WERI-Rb-1 (cell line): ENCODE measurements at regions not wholly inside any gene's neighbourhood (a gene's known extent, or its start where the extent isn't known, plus 50 kb on each side); places are given as distances from the start of the nearest gene placed in this dataset.

ENCODE experiments used
- DNase-seq: peaks from one replicate; pipeline ENCODE4 v3.0.0-alpha.2; 2020
- H3K27ac ChIP-seq: fragments of 250-450 bp; sonication (Bioruptor Pico); 2 replicates; pipeline ENCODE4 v1.5.1; 2020; ENCODE audit warnings: mild to moderate bottlenecking, moderate library complexity
- H3K27me3 ChIP-seq: fragments of 250-450 bp; sonication (Bioruptor Pico); 2 replicates; pipeline ENCODE4 v1.5.1; 2021; ENCODE audit warnings: mild to moderate bottlenecking, low read depth, moderate library complexity; ENCODE audit not compliant: insufficient read depth, severe bottlenecking
- H3K36me3 ChIP-seq: fragments of 250-450 bp; sonication (Bioruptor Pico); 2 replicates; pipeline ENCODE4 v1.5.1; 2020; ENCODE audit warnings: mild to moderate bottlenecking, moderate library complexity
- H3K4me3 ChIP-seq: 2 replicates; pipeline ENCODE4 v1.5.1; 2011; ENCODE audit warnings: low read depth, mild to moderate bottlenecking, control low read depth, low read length
- H3K9me3 ChIP-seq: fragments of 250-450 bp; sonication (Bioruptor Pico); 2 replicates; pipeline ENCODE4 v1.5.1; 2021; ENCODE audit warnings: mild to moderate bottlenecking, moderate library complexity; ENCODE audit not compliant: severe bottlenecking
- TF ChIP-seq, protein P1 (sequence below): IDR thresholded peaks from 2 replicates; pipeline ENCODE4 v1.5.1; 2011; ENCODE audit warnings: low read depth, mild to moderate bottlenecking, control low read depth, inconsistent platforms, low read length

GRCh38 chr16:85436636-85437165 is 176.4 kb upstream of the GSE1 start:
- Histone ChIP-seq H3K9me3 (no peaks in the 10 kb centered on the region), H3K36me3 (no peaks in the 10 kb centered on the region), H3K27me3 (no peaks in the 10 kb centered on the region), H3K4me3 (peak overlapping the region; percentile 25; the same call in 1 of the 2 replicates), H3K27ac (peak overlapping the region; percentile 97)
- TF ChIP-seq, protein P1, sequence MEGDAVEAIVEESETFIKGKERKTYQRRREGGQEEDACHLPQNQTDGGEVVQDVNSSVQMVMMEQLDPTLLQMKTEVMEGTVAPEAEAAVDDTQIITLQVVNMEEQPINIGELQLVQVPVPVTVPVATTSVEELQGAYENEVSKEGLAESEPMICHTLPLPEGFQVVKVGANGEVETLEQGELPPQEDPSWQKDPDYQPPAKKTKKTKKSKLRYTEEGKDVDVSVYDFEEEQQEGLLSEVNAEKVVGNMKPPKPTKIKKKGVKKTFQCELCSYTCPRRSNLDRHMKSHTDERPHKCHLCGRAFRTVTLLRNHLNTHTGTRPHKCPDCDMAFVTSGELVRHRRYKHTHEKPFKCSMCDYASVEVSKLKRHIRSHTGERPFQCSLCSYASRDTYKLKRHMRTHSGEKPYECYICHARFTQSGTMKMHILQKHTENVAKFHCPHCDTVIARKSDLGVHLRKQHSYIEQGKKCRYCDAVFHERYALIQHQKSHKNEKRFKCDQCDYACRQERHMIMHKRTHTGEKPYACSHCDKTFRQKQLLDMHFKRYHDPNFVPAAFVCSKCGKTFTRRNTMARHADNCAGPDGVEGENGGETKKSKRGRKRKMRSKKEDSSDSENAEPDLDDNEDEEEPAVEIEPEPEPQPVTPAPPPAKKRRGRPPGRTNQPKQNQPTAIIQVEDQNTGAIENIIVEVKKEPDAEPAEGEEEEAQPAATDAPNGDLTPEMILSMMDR: no peak
- DNase-seq: peak; percentile 94

DNA sequence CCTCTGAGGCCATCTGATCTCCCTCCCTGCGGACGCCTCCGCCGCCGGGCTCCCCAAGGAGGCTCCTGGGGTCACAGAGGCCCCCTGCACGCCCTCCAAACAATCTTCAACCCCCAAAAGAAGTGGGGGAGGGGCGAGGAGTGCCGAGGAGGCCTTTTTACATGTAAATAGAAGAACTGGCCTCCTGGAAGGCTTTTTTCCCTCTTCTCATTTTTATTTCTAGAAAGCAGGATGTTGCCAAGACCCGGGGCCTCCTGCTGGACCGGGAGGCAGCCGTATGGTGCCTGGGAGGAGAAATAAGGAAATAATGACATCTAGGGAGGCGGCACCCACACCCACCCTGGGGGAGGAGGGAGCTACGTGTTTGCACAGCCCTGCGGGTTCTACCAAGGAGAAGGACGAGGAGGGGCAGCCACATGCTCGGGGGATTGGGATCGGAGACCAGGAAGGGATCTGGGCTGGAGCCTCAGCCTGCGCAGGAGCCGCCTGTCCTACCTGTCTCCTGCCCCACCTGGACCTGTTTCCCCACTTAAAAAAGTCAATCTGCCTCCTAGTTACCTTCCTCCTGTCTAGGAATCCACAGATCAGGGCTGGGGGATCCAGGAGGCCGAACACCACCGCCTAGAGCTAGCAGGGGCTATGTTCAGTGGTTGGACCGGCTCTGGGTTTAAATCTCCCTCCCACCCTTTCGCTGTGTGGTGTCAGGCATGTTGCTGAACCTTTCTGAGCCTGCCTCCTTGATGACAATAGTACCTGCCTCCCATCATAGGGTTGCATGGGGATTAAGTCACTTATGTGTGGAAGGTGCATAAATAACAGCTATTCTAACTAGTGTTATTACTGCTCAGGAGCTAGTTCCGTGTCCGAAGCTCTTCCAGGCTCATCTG is 175.7 kb upstream of the GSE1 start:
- H3K9me3 ChIP-seq: no peaks in the 10 kb centered on the region
- peak; percentile 91 for DNase-seq
- peak overlapping the region; percentile 26 for H3K4me3 ChIP-seq
- TF ChIP-seq, protein P1: no peak
- H3K36me3 ChIP-seq: no peaks in the 10 kb centered on the region
- peak overlapping the region; percentile 97 for H3K27ac ChIP-seq
- no peaks in the 10 kb centered on the region for H3K27me3 ChIP-seq

DNA sequence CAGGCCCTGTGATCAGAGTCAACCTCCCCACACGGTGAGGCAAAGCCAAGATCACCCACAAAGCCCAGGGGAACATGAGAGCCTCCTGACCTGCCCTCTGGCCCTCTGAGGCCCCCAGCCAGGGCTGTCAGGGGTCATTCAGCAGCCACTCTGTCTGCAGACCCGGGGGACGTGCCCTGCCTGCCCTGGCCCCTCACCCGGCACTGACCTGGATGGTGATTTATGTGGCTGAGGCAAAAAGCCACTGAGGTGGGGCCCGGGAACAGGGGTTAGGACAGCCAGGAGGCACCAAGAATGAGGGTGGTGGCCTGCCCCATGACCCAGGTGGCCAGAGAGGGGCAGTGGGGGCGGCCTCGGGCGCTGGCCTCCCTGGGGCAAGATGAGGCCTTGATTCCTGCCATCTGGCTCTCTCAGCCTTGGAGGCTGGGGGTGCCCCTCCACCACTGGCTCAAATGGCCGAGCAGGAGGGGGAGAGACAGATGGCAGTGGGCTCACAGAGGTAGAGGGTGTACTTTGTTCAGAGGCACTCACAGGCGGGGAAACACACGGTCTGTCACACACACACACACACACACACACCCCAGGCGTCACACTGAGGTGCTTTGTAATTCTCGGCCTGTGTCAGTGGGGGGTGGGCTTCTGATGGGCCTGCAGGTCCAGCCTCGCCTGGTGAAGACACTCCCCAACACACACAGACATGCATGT is 174.0 kb upstream of the GSE1 start:
- H3K27me3 ChIP-seq: no peaks in the 10 kb centered on the region
- no peaks in the 10 kb centered on the region for H3K9me3 ChIP-seq
- no peaks in the 10 kb centered on the region for H3K36me3 ChIP-seq
- TF ChIP-seq, protein P1: no peak
- H3K27ac ChIP-seq: peak overlapping the region; percentile 97
- peak overlapping the region; percentile 21 for H3K4me3 ChIP-seq
- DNase-seq: peak; percentile 83

- H3K27me3 ChIP-seq: no peaks in the 10 kb centered on the region
- TF ChIP-seq, protein P1: no peak
Measured at GRCh38 chr16:85440744-85441143, 172.4 kb upstream of the GSE1 start.

DNA sequence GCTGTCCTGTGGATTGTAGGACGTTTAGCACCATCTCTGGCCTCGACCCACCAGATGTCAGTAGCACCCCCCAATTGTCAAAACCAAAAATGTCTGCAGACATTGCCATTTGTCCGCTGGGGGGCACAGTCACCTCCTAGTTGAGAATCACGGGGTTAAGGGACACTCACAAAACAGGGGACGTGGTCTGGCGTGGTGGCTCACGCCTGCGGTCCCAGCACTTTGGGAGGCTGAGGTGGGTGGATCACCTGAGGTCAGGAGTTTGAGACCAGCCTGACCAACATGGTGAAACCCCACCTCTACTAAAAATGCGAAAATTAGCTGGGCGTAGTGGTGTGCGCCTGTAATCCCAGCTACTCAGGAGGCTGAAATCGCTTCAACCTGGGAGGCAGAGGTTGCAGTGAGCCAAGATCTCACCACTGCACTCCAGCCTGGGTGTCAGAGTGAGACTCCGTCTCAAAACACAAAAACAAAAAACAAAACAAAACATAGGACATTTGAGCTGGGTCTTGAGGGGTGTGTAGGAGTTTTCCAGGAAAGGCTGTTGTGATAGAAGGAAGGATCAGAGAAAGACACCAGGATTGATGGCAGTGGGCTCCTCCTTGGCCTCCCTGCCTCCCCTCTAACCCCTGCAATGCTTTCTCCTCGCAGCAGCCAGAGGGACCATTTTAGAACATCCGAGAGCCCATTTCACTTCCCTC is 171.8 kb upstream of the GSE1 start:
- H3K36me3 ChIP-seq: no peaks in the 10 kb centered on the region
- no peak for DNase-seq
- peak overlapping the region; percentile 97 for H3K27ac ChIP-seq
- H3K9me3 ChIP-seq: no peaks in the 10 kb centered on the region
- H3K4me3 ChIP-seq: no peak overlapping the region
- H3K27me3 ChIP-seq: no peaks in the 10 kb centered on the region
- TF ChIP-seq, protein P1: no peak

More at GRCh38 chr16:85440744-85441143, 172.4 kb upstream of the GSE1 start:
- Histone ChIP-seq H3K9me3 (no peaks in the 10 kb centered on the region), H3K4me3 (no peak overlapping the region), H3K27ac (peak overlapping the region; percentile 97), H3K36me3 (no peaks in the 10 kb centered on the region)
- no peak for DNase-seq
